Mucosa of stomach (tissue), 1 donor: ENCODE measurements at regions not wholly inside any gene's neighbourhood (a gene's known extent, or its start where the extent isn't known, plus 50 kb on each side); places are given as distances from the start of the nearest gene placed in this dataset.

Experiments
- H3K27me3 ChIP-seq: one replicate; pipeline ENCODE4 v1.7.0; 2013; ENCODE audit warnings: mild to moderate bottlenecking, low read length; ENCODE audit not compliant: control insufficient read depth, insufficient read depth
- H3K36me3 ChIP-seq: one replicate; pipeline ENCODE4 v1.7.0; 2013; ENCODE audit warnings: low read length; ENCODE audit not compliant: control insufficient read depth, insufficient read depth
- H3K4me1 ChIP-seq: one replicate; pipeline ENCODE4 v1.7.0; 2013; ENCODE audit warnings: mild to moderate bottlenecking, low read length; ENCODE audit not compliant: control insufficient read depth, insufficient read depth
- H3K4me3 ChIP-seq: one replicate; pipeline ENCODE4 v1.7.0; 2013; ENCODE audit warnings: low read length
- H3K9ac ChIP-seq: one replicate; pipeline ENCODE4 v1.7.0; 2013; ENCODE audit warnings: mild to moderate bottlenecking, low read length, moderate library complexity
- H3K9me3 ChIP-seq: one replicate; pipeline ENCODE4 v1.7.0; 2013; ENCODE audit warnings: mild to moderate bottlenecking, low read length, moderate library complexity; ENCODE audit not compliant: control insufficient read depth
- donor health status: Pancreatic carcinoma.

GRCh38 chr20:48195121-48195870 lies 410.0 kb upstream of the SULF2 start:
- Histone ChIP-seq H3K9me3 (no peaks in the 10 kb centered on the region), H3K4me3 (no peak overlapping the region), H3K9ac (no peak overlapping the region), H3K4me1 (no peaks in the 10 kb centered on the region), H3K27me3 (no peaks in the 10 kb centered on the region), H3K36me3 (no peaks in the 10 kb centered on the region)

- no peaks in the 10 kb centered on the region for H3K9me3 ChIP-seq
- H3K36me3 ChIP-seq, result no peaks in the 10 kb centered on the region
- H3K4me3 ChIP-seq, result no peak overlapping the region
- no peaks in the 10 kb centered on the region for H3K4me1 ChIP-seq
- no peaks in the 10 kb centered on the region for H3K27me3 ChIP-seq
- H3K9ac ChIP-seq, result no peak overlapping the region
Measured at GRCh38 chr20:48194583-48194982, 409.3 kb upstream of the SULF2 start.

GRCh38 chr20:48193627-48194425 lies 408.5 kb upstream of the SULF2 start:
- no peaks in the 10 kb centered on the region for H3K9me3 ChIP-seq
- H3K27me3 ChIP-seq, result no peaks in the 10 kb centered on the region
- no peaks in the 10 kb centered on the region for H3K36me3 ChIP-seq
- H3K4me3 ChIP-seq, result no peak overlapping the region
- no peak overlapping the region for H3K9ac ChIP-seq
- no peaks in the 10 kb centered on the region for H3K4me1 ChIP-seq

GRCh38 chr20:48192109-48192508 lies 406.8 kb upstream of the SULF2 start:
- no peaks in the 10 kb centered on the region for H3K36me3 ChIP-seq
- no peak overlapping the region for H3K4me3 ChIP-seq
- H3K9me3 ChIP-seq, result no peaks in the 10 kb centered on the region
- H3K4me1 ChIP-seq, result no peaks in the 10 kb centered on the region
- no peaks in the 10 kb centered on the region for H3K27me3 ChIP-seq
- H3K9ac ChIP-seq, result no peak overlapping the region

- Histone ChIP-seq H3K27me3 (no peaks in the 10 kb centered on the region), H3K9ac (no peak overlapping the region), H3K9me3 (no peaks in the 10 kb centered on the region), H3K36me3 (no peaks in the 10 kb centered on the region), H3K4me3 (no peak overlapping the region), H3K4me1 (no peaks in the 10 kb centered on the region)
Measured at GRCh38 chr20:48191200-48191599, 405.9 kb upstream of the SULF2 start.

GRCh38 chr20:48190757-48191156 lies 405.5 kb upstream of the SULF2 start:
- no peaks in the 10 kb centered on the region for H3K9me3 ChIP-seq
- no peaks in the 10 kb centered on the region for H3K36me3 ChIP-seq
- H3K9ac ChIP-seq, result no peak overlapping the region
- no peaks in the 10 kb centered on the region for H3K4me1 ChIP-seq
- no peak overlapping the region for H3K4me3 ChIP-seq
- H3K27me3 ChIP-seq, result no peaks in the 10 kb centered on the region

- Histone ChIP-seq H3K9ac (no peak overlapping the region), H3K36me3 (no peaks in the 10 kb centered on the region), H3K4me3 (no peak overlapping the region), H3K4me1 (no peaks in the 10 kb centered on the region), H3K27me3 (no peaks in the 10 kb centered on the region), H3K9me3 (no peaks in the 10 kb centered on the region)
Measured at GRCh38 chr20:48189181-48189580, 403.9 kb upstream of the SULF2 start.

GRCh38 chr20:48187851-48188250 lies 402.6 kb upstream of the SULF2 start:
- Histone ChIP-seq H3K4me3 (no peak overlapping the region), H3K27me3 (no peaks in the 10 kb centered on the region), H3K9me3 (no peaks in the 10 kb centered on the region), H3K36me3 (no peaks in the 10 kb centered on the region), H3K9ac (no peak overlapping the region), H3K4me1 (no peaks in the 10 kb centered on the region)

GRCh38 chr20:48186915-48187314 lies 401.6 kb upstream of the SULF2 start:
- no peaks in the 10 kb centered on the region for H3K4me1 ChIP-seq
- H3K4me3 ChIP-seq, result no peak overlapping the region
- no peaks in the 10 kb centered on the region for H3K9me3 ChIP-seq
- H3K27me3 ChIP-seq, result no peaks in the 10 kb centered on the region
- H3K9ac ChIP-seq, result no peak overlapping the region
- no peaks in the 10 kb centered on the region for H3K36me3 ChIP-seq

- no peaks in the 10 kb centered on the region for H3K27me3 ChIP-seq
- H3K9me3 ChIP-seq, result no peaks in the 10 kb centered on the region
- H3K36me3 ChIP-seq, result no peaks in the 10 kb centered on the region
- no peak overlapping the region for H3K9ac ChIP-seq
- no peaks in the 10 kb centered on the region for H3K4me1 ChIP-seq
- H3K4me3 ChIP-seq, result no peak overlapping the region
Measured at GRCh38 chr20:48186447-48186846, 401.2 kb upstream of the SULF2 start.

GRCh38 chr20:48184229-48184628 lies 398.9 kb upstream of the SULF2 start:
- no peak overlapping the region for H3K4me3 ChIP-seq

GRCh38 chr20:48181261-48181935 lies 396.1 kb upstream of the SULF2 start:
- Histone ChIP-seq H3K36me3 (no peaks in the 10 kb centered on the region), H3K4me1 (no peaks in the 10 kb centered on the region), H3K9ac (no peak overlapping the region), H3K4me3 (no peak overlapping the region), H3K9me3 (no peaks in the 10 kb centered on the region), H3K27me3 (no peaks in the 10 kb centered on the region)

More at GRCh38 chr20:48184229-48184628, 398.9 kb upstream of the SULF2 start:
- Histone ChIP-seq H3K27me3 (no peaks in the 10 kb centered on the region), H3K4me1 (no peaks in the 10 kb centered on the region), H3K9me3 (no peaks in the 10 kb centered on the region), H3K9ac (no peak overlapping the region), H3K36me3 (no peaks in the 10 kb centered on the region)
